ENCODE measurements at regions not wholly inside any gene's neighbourhood (a gene's known extent, or its start where the extent isn't known, plus 50 kb on each side); places are given as distances from the start of the nearest gene placed in this dataset.

- Mint-ChIP-seq H3K4me3 (no peak overlapping the region), H3K27ac (no peak overlapping the region), H3K4me1 (no peaks in the 10 kb centered on the region), H3K9me3 (no peaks in the 10 kb centered on the region), H3K36me3 (ENCODE audit: low read depth) (no peaks in the 10 kb centered on the region), H3K27me3 (ENCODE audit: insufficient read depth, low read depth, poor library complexity) (no peaks in the 10 kb centered on the region)
- no peaks in the 10 kb centered on the region for H3K9me2 ChIP-seq (ENCODE audit: insufficient read depth)
- no peaks in the 10 kb centered on the region for H3K27me3 ChIP-seq (ENCODE audit: insufficient read depth)
- H3F3A ChIP-seq (replicated peaks; ENCODE audit: low read depth): no peaks in the 10 kb centered on the region
- no peak for TF ChIP-seq POLR2AphosphoS5 (IDR thresholded peaks at IDR 0.05; ENCODE audit: low read depth)
- no peak for TF ChIP-seq STAT1 (IDR thresholded peaks at IDR 0.05; ENCODE audit: unreplicated experiment)
- no peak for TF ChIP-seq ZNF114 (CRISPR knock-in tag; IDR thresholded peaks at IDR 0.05)
- no peak for TF ChIP-seq ZNF462 (CRISPR knock-in tag; IDR thresholded peaks at IDR 0.05)
- TF ChIP-seq CTCF (conservative IDR thresholded peaks at IDR 0.05; ENCODE audit: low read depth in 2 of 2): no peak
- TF ChIP-seq CREB1 (CRISPR knock-in tag; IDR thresholded peaks at IDR 0.05; ENCODE audit: low read depth): no peak
- TF ChIP-seq ZNF331 (CRISPR knock-in tag; IDR thresholded peaks at IDR 0.05; ENCODE audit: low read depth): no peak
- no peaks in the 10 kb centered on the region for H3K4me1 ChIP-seq (ENCODE audit: insufficient read depth)
- no peak for DNase-seq (ENCODE audit: low spot score)
- no peak for ATAC-seq
- no peaks in the 10 kb centered on the region for H3K79me2 ChIP-seq (replicated peaks; ENCODE audit: insufficient read depth)
- H3K27ac ChIP-seq (ENCODE audit: low read depth): no peak overlapping the region
- no peak overlapping the region for H3K4me2 ChIP-seq
- no peak overlapping the region for H2AFZ ChIP-seq
- H3K36me3 ChIP-seq (ENCODE audit: insufficient read depth): no peaks in the 10 kb centered on the region
- no peak overlapping the region for H3K4me3 ChIP-seq
- H4K20me1 ChIP-seq (replicated peaks; ENCODE audit: insufficient read depth): no peaks in the 10 kb centered on the region
These were observed 388.4 kb upstream of the MAOA start for GRCh38 chrX:43267652-43268051.

Data from GM23338 (cell line).